GM12865 (cell line): ENCODE measurements at regions not wholly inside any gene's neighbourhood (a gene's known extent, or its start where the extent isn't known, plus 50 kb on each side); places are given as distances from the start of the nearest gene placed in this dataset.
A peak's percentile ranks its signal among the peaks of the same experiment; 100 is the strongest.
"Not testable (repeated sequence)": the region's sequence is repeated elsewhere in the genome, so short reads cannot be mapped to it uniquely, and the experiment has no call there.

Source experiments
- DNase-seq: peaks from one replicate; pipeline ENCODE4 v3.0.0; 2010; ENCODE audit warnings: low read depth
- H3K4me3 ChIP-seq: 2 replicates; pipeline ENCODE4 v1.5.1; 2011; ENCODE audit warnings: mild to moderate bottlenecking, low read depth, low read length, control low read depth
- CTCF ChIP-seq: IDR thresholded peaks from 2 replicates; pipeline ENCODE4 v1.5.1; 2011; ENCODE audit warnings: low read length, control low read depth, low read depth, inconsistent platforms; ENCODE audit not compliant: insufficient read depth; ENCODE audit errors: missing control alignments

GRCh38 chr5:17020678-17021601, 84.9 kb upstream of the MYO10 start:
- DNase-seq, result peak; percentile 3
- peak overlapping the region; percentile 39 for H3K4me3 ChIP-seq
- no peak for TF ChIP-seq CTCF

- no peak for TF ChIP-seq CTCF
- H3K4me3 ChIP-seq, result no peak overlapping the region
- DNase-seq, result peak; percentile 5
Observed at GRCh38 chr5:17021602-17021932, 85.5 kb upstream of the MYO10 start.

- DNase-seq, result peak; percentile 11
- TF ChIP-seq CTCF, result no peak
Observed at GRCh38 chr5:17022296-17022695, 86.2 kb upstream of the MYO10 start.

GRCh38 chr5:17024686-17025180, 88.6 kb upstream of the MYO10 start:
- no peak overlapping the region for H3K4me3 ChIP-seq
- TF ChIP-seq CTCF, result no peak
- DNase-seq, result no peak

More at GRCh38 chr5:17022296-17022695, 86.2 kb upstream of the MYO10 start:
- no peak overlapping the region for H3K4me3 ChIP-seq

GRCh38 chr5:17031659-17032277, 95.7 kb upstream of the MYO10 start:
- not testable (repeated sequence) for H3K4me3 ChIP-seq, DNase-seq

GRCh38 chr5:17032314-17032985, 96.4 kb upstream of the MYO10 start:
- not testable (repeated sequence) for H3K4me3 ChIP-seq, DNase-seq

GRCh38 chr5:17034992-17035391, 98.9 kb upstream of the MYO10 start:
- DNase-seq, H3K4me3 ChIP-seq: not testable (repeated sequence)

- no peak overlapping the region for H3K4me3 ChIP-seq
- no peak for DNase-seq
- no peak for TF ChIP-seq CTCF
Observed at GRCh38 chr5:17037751-17038150, 101.7 kb upstream of the MYO10 start.
